Left lung (tissue), 4 donors: ENCODE measurements at regions not wholly inside any gene's neighbourhood (a gene's known extent, or its start where the extent isn't known, plus 50 kb on each side); places are given as distances from the start of the nearest gene placed in this dataset.

Experiments
- ATAC-seq: fragments of 200-7000 bp; cut with Tn5 transposase; one replicate; pipeline ENCODE4 v1.9.1; 2020; ENCODE audit warnings: moderate library complexity
- DNase-seq, 4 donors: peaks; one replicate each; pipeline ENCODE4 v3.0.0-alpha.2; 2013 to 2020
- H3K27ac ChIP-seq, 2 donors: fragments of 200-600 bp; sonication (generic) in 1 of 2; one replicate each; pipeline versions ENCODE4 v1.5.0 to v1.8.0; 2020 to 2021
- H3K27me3 ChIP-seq, 2 donors: fragments of 200-600 bp; sonication (generic) in 1 of 2; one replicate each; pipeline versions ENCODE4 v1.5.0 to v1.8.0; 2020 to 2021
- H3K36me3 ChIP-seq, 2 donors: fragments of 200-600 bp; sonication (generic) in 1 of 2; one replicate each; pipeline versions ENCODE4 v1.5.0 to v1.8.0; 2020 to 2021
- H3K4me1 ChIP-seq, 2 donors: fragments of 200-600 bp; one replicate each; pipeline ENCODE4 v1.8.0; 2021
- H3K4me3 ChIP-seq, 2 donors: fragments of 200-600 bp; sonication (generic) in 1 of 2; one replicate each; pipeline versions ENCODE4 v1.5.0 to v1.8.0; 2020 to 2021; ENCODE audit warnings: mild to moderate bottlenecking in 1 of 2
- H3K9me3 ChIP-seq, 2 donors: fragments of 200-600 bp; sonication (generic) in 1 of 2; one replicate each; pipeline versions ENCODE4 v1.5.0 to v1.8.0; 2020 to 2021
- CTCF ChIP-seq, 2 donors: fragments of 200-600 bp; sonication (generic) in 1 of 2; IDR thresholded peaks; one replicate each; pipeline versions ENCODE4 v1.5.0 to v1.8.0; 2021; ENCODE audit warnings: antibody characterized with exemption in 2 of 2
- intact Hi-C, 2 donors: fragments of 100-400 bp; cut with DNase I; formaldehyde crosslinking; loops; one replicate each; pipeline versions ENCODE4 v1.11.2 to v1.14.2; 2022
- donor health status: DM: no; HTN: yes; CAD: no.
- donor health status: DM: no; HTN: no; CAD: no.

GRCh38 chr18:59057969-59058368 lies 81.7 kb upstream of the SEC11C start:
- Histone ChIP-seq H3K9me3 (no peaks in the 10 kb centered on the region), H3K4me3 (no peak overlapping the region), H3K4me1 (no peaks in the 10 kb centered on the region), H3K27me3 (no peaks in the 10 kb centered on the region), H3K36me3 (no peaks in the 10 kb centered on the region), H3K27ac (no peak overlapping the region)
- intact Hi-C loops = loop anchor here in 1 of 2 donors (5.0 kb wide), 1 partner anchor 276 kb away; no protein-coding TSS in a partner anchor
- ATAC-seq (no peak), DNase-seq (no peak)
- no peak for TF ChIP-seq CTCF (IDR thresholded peaks at IDR 0.05)

- intact Hi-C loops = loop anchor here in 1 of 2 donors (5.0 kb wide), 1 partner anchor 277 kb away; no protein-coding TSS in a partner anchor
- ATAC-seq = no peak
Observed at GRCh38 chr18:59059140-59059539, 80.5 kb upstream of the SEC11C start.

GRCh38 chr18:59060551-59060950 lies 79.1 kb upstream of the SEC11C start:
- intact Hi-C loops = loop anchor here in 1 of 2 donors (10.0 kb wide), 1 partner anchor 286 kb away; no protein-coding TSS in a partner anchor
- Histone ChIP-seq H3K4me3 (no peak overlapping the region), H3K4me1 (no peaks in the 10 kb centered on the region), H3K36me3 (no peaks in the 10 kb centered on the region), H3K27me3 (no peaks in the 10 kb centered on the region), H3K9me3 (no peaks in the 10 kb centered on the region), H3K27ac (no peak overlapping the region)
- ATAC-seq = no peak
- no peak for TF ChIP-seq CTCF (IDR thresholded peaks at IDR 0.05)
- DNase-seq = no peak

More at GRCh38 chr18:59059140-59059539, 80.5 kb upstream of the SEC11C start:
- Histone ChIP-seq H3K9me3 (no peaks in the 10 kb centered on the region), H3K36me3 (no peaks in the 10 kb centered on the region), H3K27ac (no peak overlapping the region), H3K4me1 (no peaks in the 10 kb centered on the region), H3K4me3 (no peak overlapping the region), H3K27me3 (no peaks in the 10 kb centered on the region)
- TF ChIP-seq CTCF (IDR thresholded peaks at IDR 0.05) = no peak
- no peak for DNase-seq

GRCh38 chr18:59061914-59062642 lies 77.6 kb upstream of the SEC11C start:
- no peak for DNase-seq
- Histone ChIP-seq H3K4me1 (no peaks in the 10 kb centered on the region), H3K9me3 (no peaks in the 10 kb centered on the region), H3K36me3 (no peaks in the 10 kb centered on the region), H3K27ac (no peak overlapping the region), H3K4me3 (no peak overlapping the region), H3K27me3 (no peaks in the 10 kb centered on the region)
- no peak for ATAC-seq
- intact Hi-C loops = loop anchor here in 1 of 2 donors (10.0 kb wide), 1 partner anchor 287 kb away; no protein-coding TSS in a partner anchor
- no peak for TF ChIP-seq CTCF (IDR thresholded peaks at IDR 0.05)

GRCh38 chr18:59062643-59063006 lies 77.1 kb upstream of the SEC11C start:
- no peak for DNase-seq
- intact Hi-C loops = loop anchor here in 1 of 2 donors (10.0 kb wide), 1 partner anchor 288 kb away; no protein-coding TSS in a partner anchor
- no peaks in the 10 kb centered on the region for H3K27me3 ChIP-seq
- no peaks in the 10 kb centered on the region for H3K4me1 ChIP-seq
- TF ChIP-seq CTCF (IDR thresholded peaks at IDR 0.05) = no peak
- no peak overlapping the region for H3K27ac ChIP-seq
- no peaks in the 10 kb centered on the region for H3K36me3 ChIP-seq
- no peak for ATAC-seq
- no peak overlapping the region for H3K4me3 ChIP-seq
- no peaks in the 10 kb centered on the region for H3K9me3 ChIP-seq
